ENCODE measurements at regions not wholly inside any gene's neighbourhood (a gene's known extent, or its start where the extent isn't known, plus 50 kb on each side); places are given as distances from the start of the nearest gene placed in this dataset.

DNA sequence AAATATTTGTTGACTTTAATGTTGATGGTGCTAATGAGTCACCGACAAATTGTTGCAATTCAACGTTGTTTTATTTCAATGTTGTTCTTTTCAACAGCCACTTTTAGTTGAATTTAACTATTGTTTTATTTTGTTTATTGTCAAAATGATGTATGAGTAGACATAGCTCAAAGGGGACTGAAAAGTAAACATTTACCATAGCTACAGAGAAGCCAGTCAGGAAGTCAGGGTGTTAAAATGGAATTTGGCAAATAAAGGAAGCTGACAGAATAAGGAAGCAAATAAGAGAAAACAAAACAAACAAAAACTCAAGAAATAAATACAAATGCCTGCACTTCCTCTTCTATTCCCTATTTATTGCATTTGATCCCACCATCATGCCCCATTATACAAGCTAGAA, 648.4 kb upstream of the HTR2C start:
- no peak for TF ChIP-seq CTCF (IDR thresholded peaks at IDR 0.05; ENCODE audit: poor library complexity, severe bottlenecking)
- TF ChIP-seq POLR2AphosphoS5 (IDR thresholded peaks at IDR 0.05) = no peak
- no peak for TF ChIP-seq EZH2 (IDR thresholded peaks at IDR 0.05; ENCODE audit: borderline replicate concordance, insufficient read depth, low read length, poor library complexity, severe bottlenecking)
- TF ChIP-seq TAF1 (IDR thresholded peaks at IDR 0.05; ENCODE audit: low read depth) = no peak
- TF ChIP-seq EP300 (conservative IDR thresholded peaks at IDR 0.05; ENCODE audit: poor library complexity, severe bottlenecking) = no peak
- TF ChIP-seq SMC3 (conservative IDR thresholded peaks at IDR 0.05; ENCODE audit: poor library complexity) = no peak
